ENCODE measurements at regions not wholly inside any gene's neighbourhood (a gene's known extent, or its start where the extent isn't known, plus 50 kb on each side); places are given as distances from the start of the nearest gene placed in this dataset.

DNA sequence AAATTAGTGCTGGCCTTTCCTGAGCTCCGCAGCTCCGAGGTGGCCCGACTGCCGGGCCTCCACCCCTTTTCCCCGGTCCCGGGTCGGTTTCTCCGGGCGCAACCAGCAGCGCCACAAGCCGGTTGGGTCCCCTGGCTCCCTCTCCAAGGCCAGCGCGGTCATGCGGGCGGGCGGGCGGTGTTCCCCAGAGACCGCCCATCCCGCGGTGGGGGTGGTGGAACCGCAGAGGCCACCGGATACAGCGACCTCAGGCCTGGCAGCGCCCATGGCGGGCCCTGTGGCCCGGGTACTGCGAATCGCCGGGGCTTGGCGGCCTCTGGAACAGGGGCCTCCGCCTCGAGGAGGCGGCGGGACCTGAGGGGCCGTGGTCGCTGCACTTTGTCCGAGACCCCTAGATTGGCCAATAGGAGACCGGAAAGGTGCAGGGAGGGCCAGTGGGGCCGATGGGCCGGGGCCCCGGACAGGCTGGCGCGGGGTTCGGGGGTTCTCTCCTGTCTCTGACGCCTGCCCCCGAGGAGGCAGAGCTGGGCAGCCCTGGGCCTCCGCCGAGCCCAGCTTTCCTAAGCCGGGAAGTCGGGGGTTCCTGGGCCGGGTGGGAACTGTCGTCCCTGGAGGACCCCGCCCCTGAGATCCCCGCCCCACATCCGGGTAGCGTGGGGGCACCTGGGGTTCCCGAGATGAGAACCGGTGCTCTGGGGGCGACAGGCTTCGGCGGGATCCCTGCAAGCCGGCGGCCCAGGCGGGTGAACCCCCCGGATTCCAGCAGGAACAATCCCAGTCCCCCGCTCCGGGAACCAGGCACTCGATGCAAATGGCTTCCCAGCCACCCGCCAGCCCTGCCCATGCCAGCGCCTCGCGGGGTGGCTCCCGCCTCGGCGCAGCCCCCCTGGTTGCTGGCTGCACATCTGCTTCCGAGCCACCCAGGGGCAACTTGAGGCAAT is 293.9 kb downstream of the ZSWIM6 start:
- TF ChIP-seq, protein P1, sequence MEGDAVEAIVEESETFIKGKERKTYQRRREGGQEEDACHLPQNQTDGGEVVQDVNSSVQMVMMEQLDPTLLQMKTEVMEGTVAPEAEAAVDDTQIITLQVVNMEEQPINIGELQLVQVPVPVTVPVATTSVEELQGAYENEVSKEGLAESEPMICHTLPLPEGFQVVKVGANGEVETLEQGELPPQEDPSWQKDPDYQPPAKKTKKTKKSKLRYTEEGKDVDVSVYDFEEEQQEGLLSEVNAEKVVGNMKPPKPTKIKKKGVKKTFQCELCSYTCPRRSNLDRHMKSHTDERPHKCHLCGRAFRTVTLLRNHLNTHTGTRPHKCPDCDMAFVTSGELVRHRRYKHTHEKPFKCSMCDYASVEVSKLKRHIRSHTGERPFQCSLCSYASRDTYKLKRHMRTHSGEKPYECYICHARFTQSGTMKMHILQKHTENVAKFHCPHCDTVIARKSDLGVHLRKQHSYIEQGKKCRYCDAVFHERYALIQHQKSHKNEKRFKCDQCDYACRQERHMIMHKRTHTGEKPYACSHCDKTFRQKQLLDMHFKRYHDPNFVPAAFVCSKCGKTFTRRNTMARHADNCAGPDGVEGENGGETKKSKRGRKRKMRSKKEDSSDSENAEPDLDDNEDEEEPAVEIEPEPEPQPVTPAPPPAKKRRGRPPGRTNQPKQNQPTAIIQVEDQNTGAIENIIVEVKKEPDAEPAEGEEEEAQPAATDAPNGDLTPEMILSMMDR (IDR thresholded peaks at IDR 0.05; ENCODE audit: unreplicated experiment) = no peak
- CTCF ChIA-PET = interaction anchor here (0.5 kb wide), 1 partner anchor 1857 kb away, joined by 3 read pairs; no protein-coding TSS in a partner anchor
- intact Hi-C loops (cut with micrococcal nuclease; ENCODE audit: unreplicated experiment) = no loop called here
- Mint-ChIP-seq H3K27me3 (ENCODE audit: unreplicated experiment) (no peaks in the 10 kb centered on the region), H3K27ac (ENCODE audit: unreplicated experiment) (no peak overlapping the region), H3K9me3 (ENCODE audit: low read depth, unreplicated experiment) (no peaks in the 10 kb centered on the region), H3K36me3 (ENCODE audit: insufficient read depth, unreplicated experiment) (peaks cover 11% of the 10 kb centered on the region), H3K4me3 (ENCODE audit: low read depth, unreplicated experiment) (peak overlapping the region; percentile 76), H3K4me1 (ENCODE audit: low read depth, unreplicated experiment) (no peaks in the 10 kb centered on the region)
- no TSS peak for BruUV-seq (replicated peaks)
- DNase-seq = peak; percentile 68

DNA sequence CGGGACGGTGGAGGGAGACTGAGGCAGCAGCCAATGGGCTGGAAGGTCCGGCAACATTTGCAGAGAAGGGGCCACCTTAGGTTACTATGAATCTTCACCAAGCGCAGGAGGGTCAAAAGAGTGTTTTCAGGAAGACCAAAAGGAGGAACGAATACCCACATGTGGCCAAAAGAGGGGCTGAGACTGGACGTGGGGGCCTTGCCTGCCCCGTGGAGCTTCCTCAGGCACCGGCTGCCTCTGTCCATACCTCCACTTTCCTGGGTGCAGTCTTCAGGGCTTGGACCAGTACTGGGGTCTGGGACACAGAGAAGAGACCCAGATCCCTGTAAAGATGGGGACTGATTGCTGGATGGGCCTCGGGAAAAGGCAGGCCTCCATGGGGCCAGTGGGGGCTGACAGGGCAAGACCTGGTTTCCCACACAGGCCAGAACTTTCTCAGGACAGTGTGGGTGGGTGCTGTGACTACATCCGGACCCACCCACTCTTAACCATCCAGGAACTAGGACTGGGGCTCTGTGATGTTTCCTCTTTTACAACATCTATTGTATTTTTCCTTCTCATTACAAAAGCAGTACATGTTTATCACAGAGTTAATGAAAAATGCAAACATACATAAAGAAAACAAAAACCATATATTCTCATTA is 294.7 kb downstream of the ZSWIM6 start:
- BruUV-seq (replicated peaks) = no TSS peak
- Mint-ChIP-seq H3K9me3 (ENCODE audit: low read depth, unreplicated experiment) (no peaks in the 10 kb centered on the region), H3K4me3 (ENCODE audit: low read depth, unreplicated experiment) (peak overlapping the region; percentile 76), H3K27me3 (ENCODE audit: unreplicated experiment) (no peaks in the 10 kb centered on the region), H3K4me1 (ENCODE audit: low read depth, unreplicated experiment) (no peaks in the 10 kb centered on the region), H3K27ac (ENCODE audit: unreplicated experiment) (no peak overlapping the region), H3K36me3 (ENCODE audit: insufficient read depth, unreplicated experiment) (peaks cover 11% of the 10 kb centered on the region)
- DNase-seq = no peak
- intact Hi-C loops (cut with micrococcal nuclease; ENCODE audit: unreplicated experiment) = no loop called here
- TF ChIP-seq, protein P1 (IDR thresholded peaks at IDR 0.05; ENCODE audit: unreplicated experiment) = no peak
- CTCF ChIA-PET = interaction anchor here (0.5 kb wide), 1 partner anchor 1858 kb away, joined by 3 read pairs; no protein-coding TSS in a partner anchor

DNA sequence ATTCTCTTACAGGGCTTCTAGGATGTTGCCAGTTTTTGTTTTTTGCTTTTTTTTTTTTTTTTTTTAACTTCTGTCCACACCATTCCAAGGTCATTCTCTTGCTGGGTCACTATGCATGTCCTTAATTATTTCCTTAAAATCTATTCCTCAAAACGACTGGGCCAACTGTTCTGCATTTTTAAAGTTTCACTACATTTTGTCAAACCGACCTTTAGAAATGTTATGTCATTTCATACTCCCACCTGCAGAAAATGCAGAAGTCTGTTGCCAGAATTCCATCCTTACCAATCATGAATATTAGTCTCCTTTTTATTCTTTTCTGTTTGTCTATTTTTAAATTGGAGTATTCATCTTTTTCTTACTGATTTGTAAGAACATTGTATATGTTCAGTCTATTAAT is 295.5 kb downstream of the ZSWIM6 start:
- BruUV-seq (replicated peaks) = no TSS peak
- H3K4me3 Mint-ChIP-seq (ENCODE audit: low read depth, unreplicated experiment) = no peak overlapping the region
- peaks cover 11% of the 10 kb centered on the region for H3K36me3 Mint-ChIP-seq (ENCODE audit: insufficient read depth, unreplicated experiment)
- no peak overlapping the region for H3K27ac Mint-ChIP-seq (ENCODE audit: unreplicated experiment)
- H3K9me3 Mint-ChIP-seq (ENCODE audit: low read depth, unreplicated experiment) = no peaks in the 10 kb centered on the region
- CTCF ChIA-PET = no interaction called here
- intact Hi-C loops (cut with micrococcal nuclease; ENCODE audit: unreplicated experiment) = no loop called here
- no peak for DNase-seq
- H3K4me1 Mint-ChIP-seq (ENCODE audit: low read depth, unreplicated experiment) = no peaks in the 10 kb centered on the region
- no peaks in the 10 kb centered on the region for H3K27me3 Mint-ChIP-seq (ENCODE audit: unreplicated experiment)
- TF ChIP-seq, protein P1 (IDR thresholded peaks at IDR 0.05; ENCODE audit: unreplicated experiment) = no peak

DNA sequence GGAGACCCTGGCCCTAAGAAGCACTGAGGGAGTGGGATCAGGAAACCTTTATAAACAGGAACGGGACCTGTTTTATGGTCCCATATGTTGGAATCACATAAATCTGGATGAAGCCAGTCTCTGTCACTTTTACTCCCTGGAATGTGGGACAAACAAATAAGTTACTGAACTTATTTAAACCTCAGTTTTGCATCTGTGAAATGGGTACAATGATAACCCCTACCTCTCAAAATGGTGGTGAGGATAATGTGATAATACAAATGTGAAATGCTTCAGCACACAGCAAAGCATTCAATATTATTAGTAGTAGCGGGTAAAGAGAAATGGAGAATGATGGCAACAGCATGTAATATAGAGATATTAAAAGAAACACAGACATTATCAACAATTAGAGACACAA is 298.9 kb downstream of the ZSWIM6 start:
- intact Hi-C loops (cut with micrococcal nuclease; ENCODE audit: unreplicated experiment) = no loop called here

More for the DNA sequence above, 298.9 kb downstream of the ZSWIM6 start:
- BruUV-seq (replicated peaks) = no TSS peak
- Mint-ChIP-seq H3K27me3 (ENCODE audit: unreplicated experiment) (peaks cover 21% of the 10 kb centered on the region), H3K9me3 (ENCODE audit: low read depth, unreplicated experiment) (no peaks in the 10 kb centered on the region), H3K4me1 (ENCODE audit: low read depth, unreplicated experiment) (no peaks in the 10 kb centered on the region), H3K4me3 (ENCODE audit: low read depth, unreplicated experiment) (no peak overlapping the region), H3K27ac (ENCODE audit: unreplicated experiment) (no peak overlapping the region), H3K36me3 (ENCODE audit: insufficient read depth, unreplicated experiment) (no peaks in the 10 kb centered on the region)
- TF ChIP-seq, protein P1 (IDR thresholded peaks at IDR 0.05; ENCODE audit: unreplicated experiment) = no peak
- no peak for DNase-seq
- CTCF ChIA-PET = no interaction called here
